ENCODE measurements at regions not wholly inside any gene's neighbourhood (a gene's known extent, or its start where the extent isn't known, plus 50 kb on each side); places are given as distances from the start of the nearest gene placed in this dataset.

- no peak for TF ChIP-seq CTCF (IDR thresholded peaks at IDR 0.05)
- TF ChIP-seq EP300 (IDR thresholded peaks at IDR 0.05): no peak
- no peak for TF ChIP-seq POLR2A (IDR thresholded peaks at IDR 0.05)
These were observed 366.0 kb upstream of the DDHD1 start for GRCh38 chr14:53519137-53519536.

Measured in ovary (tissue), 3 donors.